ENCODE measurements at regions not wholly inside any gene's neighbourhood (a gene's known extent, or its start where the extent isn't known, plus 50 kb on each side); places are given as distances from the start of the nearest gene placed in this dataset.

DNA sequence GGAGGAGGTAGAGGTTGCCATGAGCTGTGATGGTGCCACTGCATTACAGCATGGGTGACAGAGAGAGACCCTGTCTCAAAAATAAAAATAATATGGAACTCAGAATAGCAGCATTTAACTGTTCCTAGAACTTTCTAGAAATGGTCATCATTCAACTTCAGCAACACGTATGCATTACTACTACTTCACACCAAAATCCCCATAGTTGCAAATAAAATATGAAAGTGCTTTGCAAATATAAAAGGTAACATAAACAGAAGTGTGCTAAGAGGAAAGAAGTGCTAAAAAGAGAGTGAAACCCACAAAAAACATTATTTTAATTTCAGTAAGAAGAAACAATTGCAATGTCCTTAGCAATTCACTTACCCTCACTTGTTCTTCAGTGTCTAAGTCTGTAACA, 169.7 kb upstream of the NUDT4 start:
- Histone ChIP-seq H3K27me3 (no peaks in the 10 kb centered on the region), H3K4me1 (no peaks in the 10 kb centered on the region), H3K9me3 (no peaks in the 10 kb centered on the region), H3K27ac (no peak overlapping the region), H3K36me3 (no peaks in the 10 kb centered on the region), H3K4me3 (no peak overlapping the region)
- TF ChIP-seq CTCF (IDR thresholded peaks at IDR 0.05) = no peak
- no peak for DNase-seq (ENCODE audit: low spot score in 2 of 2)
- intact Hi-C loops (cut with DNase I) = no loop called here

DNA sequence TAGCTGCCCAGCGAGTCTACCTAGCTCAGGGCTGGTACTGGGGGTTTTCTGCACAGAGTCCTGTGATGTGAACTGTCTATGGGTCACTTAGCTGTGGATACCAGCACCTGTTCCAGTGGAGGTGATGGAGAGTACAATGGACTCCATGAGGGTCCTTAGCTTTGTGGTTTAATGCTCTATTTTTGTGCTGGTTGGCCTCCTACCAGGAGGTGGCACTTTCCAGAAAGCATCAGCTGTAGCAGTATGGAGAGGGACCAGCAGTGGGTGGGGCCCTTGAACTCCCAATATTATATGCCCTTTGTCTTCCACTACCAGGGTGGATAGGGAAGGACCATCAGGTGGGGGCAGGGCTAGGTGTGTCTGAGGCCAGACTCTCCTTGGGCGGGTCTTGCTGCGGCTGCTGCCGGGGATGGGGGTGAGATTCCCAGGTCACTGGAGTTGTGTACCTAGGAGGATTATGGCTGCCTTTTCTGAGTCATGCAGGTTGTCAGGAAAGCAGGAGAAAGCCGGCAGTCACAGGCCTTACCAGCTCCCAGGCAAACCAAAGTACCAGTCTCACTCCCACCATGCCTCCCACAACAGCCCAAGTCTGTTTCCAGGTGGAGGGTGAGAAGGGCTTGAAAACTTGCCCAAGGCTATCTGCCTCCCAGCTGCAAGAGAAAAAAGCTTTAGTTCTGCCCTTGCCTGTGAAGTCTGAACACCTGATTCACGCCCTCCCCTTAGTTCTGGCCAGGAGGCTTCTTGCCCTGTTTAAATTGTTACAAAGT, 163.0 kb upstream of the NUDT4 start:
- Histone ChIP-seq H3K4me3 (no peak overlapping the region), H3K36me3 (no peaks in the 10 kb centered on the region), H3K4me1 (no peaks in the 10 kb centered on the region), H3K9me3 (no peaks in the 10 kb centered on the region), H3K27ac (no peak overlapping the region), H3K27me3 (no peaks in the 10 kb centered on the region)
- DNase-seq (ENCODE audit: low spot score in 2 of 2) = no peak
- TF ChIP-seq CTCF (IDR thresholded peaks at IDR 0.05) = no peak
- intact Hi-C loops (cut with DNase I) = no loop called here

DNA sequence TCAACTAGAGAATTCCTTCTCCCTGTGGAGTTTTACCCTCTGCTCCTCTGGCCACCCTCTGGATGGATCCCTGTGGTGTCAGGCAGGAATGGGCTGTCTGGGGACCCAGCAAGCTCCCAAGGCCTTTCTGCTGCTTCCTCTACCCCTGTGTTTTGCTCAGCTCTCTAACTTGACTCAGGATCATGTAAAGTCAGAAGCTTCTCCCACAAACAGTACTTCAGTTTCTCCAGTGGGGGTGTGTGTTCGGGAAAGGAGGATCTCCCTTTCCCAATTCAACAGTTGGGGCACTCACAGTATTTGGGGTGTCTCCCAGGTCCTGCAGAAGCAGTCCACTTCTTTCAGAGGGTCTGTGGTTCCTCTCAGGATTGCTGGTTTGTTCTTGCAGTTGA, 162.4 kb upstream of the NUDT4 start:
- Histone ChIP-seq H3K4me3 (no peak overlapping the region), H3K4me1 (no peaks in the 10 kb centered on the region), H3K27me3 (no peaks in the 10 kb centered on the region), H3K36me3 (no peaks in the 10 kb centered on the region), H3K9me3 (no peaks in the 10 kb centered on the region), H3K27ac (no peak overlapping the region)
- no peak for TF ChIP-seq CTCF (IDR thresholded peaks at IDR 0.05)
- intact Hi-C loops (cut with DNase I) = no loop called here
- DNase-seq (ENCODE audit: low spot score in 2 of 2) = no peak

DNA sequence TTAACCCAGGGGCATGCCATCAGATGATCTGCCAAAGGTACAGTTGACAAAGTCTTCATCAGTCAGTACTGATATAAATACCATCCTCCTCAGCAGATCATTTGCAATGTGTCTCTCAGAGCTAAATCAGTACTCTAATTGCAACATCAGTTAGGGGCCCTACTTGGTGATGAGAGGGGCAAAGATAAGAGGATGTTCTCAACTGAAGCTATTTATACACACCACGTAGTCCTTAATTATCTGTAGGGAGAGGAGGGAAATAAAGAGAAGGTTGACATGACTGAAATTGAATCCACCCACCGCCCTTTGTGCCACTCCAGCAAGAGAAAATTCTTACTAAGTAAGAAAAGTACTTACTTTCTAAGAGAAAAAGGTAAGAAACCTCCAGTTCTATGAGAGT, 157.8 kb upstream of the NUDT4 start:
- no peaks in the 10 kb centered on the region for H3K9me3 ChIP-seq
- DNase-seq (ENCODE audit: low spot score in 2 of 2) = no peak
- intact Hi-C loops (cut with DNase I) = no loop called here
- H3K27me3 ChIP-seq = no peaks in the 10 kb centered on the region
- H3K27ac ChIP-seq = no peak overlapping the region
- peaks cover 0 to 4% of the 10 kb centered on the region in 2 donors for H3K4me1 ChIP-seq
- H3K4me3 ChIP-seq = no peak overlapping the region
- no peak for TF ChIP-seq CTCF (IDR thresholded peaks at IDR 0.05)
- H3K36me3 ChIP-seq = no peaks in the 10 kb centered on the region

DNA sequence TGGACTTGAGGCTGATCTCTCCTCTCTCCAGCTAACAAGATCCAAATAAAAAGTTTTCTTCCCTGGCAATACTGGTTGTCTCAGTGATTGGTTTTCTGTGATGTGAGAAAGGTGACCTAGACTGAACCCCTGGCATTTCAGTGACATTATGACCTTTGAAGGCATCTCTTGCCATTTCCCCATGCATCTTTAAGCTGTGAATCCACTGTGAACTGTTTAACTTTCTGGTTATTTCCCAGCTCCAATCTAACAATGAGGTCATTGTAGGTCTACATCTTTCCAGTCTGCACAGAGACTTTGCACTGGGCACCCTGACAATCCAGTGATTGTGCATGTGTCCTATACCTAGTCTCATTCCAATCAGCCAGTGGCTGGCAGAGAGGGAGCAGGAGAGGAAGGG, 155.9 kb upstream of the NUDT4 start:
- no peak for TF ChIP-seq CTCF (IDR thresholded peaks at IDR 0.05)
- H3K9me3 ChIP-seq = no peaks in the 10 kb centered on the region
- H3K27ac ChIP-seq = no peak overlapping the region
- peaks cover 0 to 4% of the 10 kb centered on the region in 2 donors for H3K4me1 ChIP-seq
- DNase-seq (ENCODE audit: low spot score in 2 of 2) = no peak
- H3K27me3 ChIP-seq = no peaks in the 10 kb centered on the region
- H3K4me3 ChIP-seq = no peak overlapping the region
- no peaks in the 10 kb centered on the region for H3K36me3 ChIP-seq
- intact Hi-C loops (cut with DNase I) = no loop called here
